HCT116 (cell line): ENCODE measurements at regions not wholly inside any gene's neighbourhood (a gene's known extent, or its start where the extent isn't known, plus 50 kb on each side); places are given as distances from the start of the nearest gene placed in this dataset.

Experiments
- ATAC-seq: fragments of 200-7000 bp; cut with Tn5 transposase; 2 replicates; pipeline ENCODE4 v1.9.1; 2020; ENCODE audit warnings: mild to moderate bottlenecking, moderate library complexity
- BruUV-seq: library from RNA; stranded (reverse); fragments of 400-500 nt; replicated peaks from 2 replicates; lab custom pipeline; 2021; lab: Mats Ljungman, UMichigan
- CTCF ChIA-PET: fragments of 300-600 bp; sonication (Branson Sonifier 250); formaldehyde crosslinking; loops from one replicate; lab custom pipeline; 2021; ENCODE audit warnings: antibody characterized with exemption; lab: Charles Lee
- POLR2A ChIA-PET: fragments of 300-600, 350-600 bp; sonication (Branson Sonifier 250); formaldehyde crosslinking; loops from one replicate; lab custom pipeline; 2021; ENCODE audit warnings: antibody characterized with exemption; lab: Charles Lee
- RAD21 ChIA-PET, 2 experiments: fragments of 300-600 bp; sonication (Branson Sonifier 250); formaldehyde crosslinking; loops; one replicate each; lab custom pipeline; 2023; ENCODE audit warnings: low total read pairs in 2 of 2; ENCODE audit not compliant: uncharacterized antibody in 2 of 2, unreplicated experiment in 2 of 2, low non-redundant PET in 1 of 2; lab: Charles Lee
- DNase-seq: peaks from one replicate; pipeline ENCODE4 v3.0.0-alpha.2; 2010; ENCODE audit warnings: low read depth, low spot score
- H2AFZ ChIP-seq: fragments of 200-600 bp; shearing (Covaris generic), sonication (generic); 2 replicates; pipeline ENCODE4 v1.6.1; 2017; ENCODE audit warnings: low read depth, mixed run types, mixed read lengths, antibody characterized with exemption, low read length; ENCODE audit not compliant: poor library complexity, severe bottlenecking
- H3K27ac ChIP-seq: 2 replicates; pipeline ENCODE4 v1.5.1; 2012; ENCODE audit warnings: low read depth, low read length
- H3K27me3 ChIP-seq: fragments of 200-600 bp; sonication (generic); 2 replicates; pipeline ENCODE4 v1.6.1; 2016; ENCODE audit warnings: mixed run types, low read length, mixed read lengths; ENCODE audit not compliant: insufficient read depth
- H3K36me3 ChIP-seq, 2 experiments: fragments of 200-500 bp in 1 of 2; fragments of 200-600 bp in 1 of 2; sonication (Bioruptor generic) in 1 of 2; sonication (generic) in 1 of 2; 2 replicates each; pipeline versions ENCODE4 v1.5.1 to v1.6.1; 2014 to 2016; ENCODE audit warnings: low read length in 2 of 2, inconsistent platforms in 1 of 2, mixed read lengths in 1 of 2, mixed run types in 1 of 2; ENCODE audit not compliant: insufficient read depth in 2 of 2, control insufficient read depth in 1 of 2
- H3K4me1 ChIP-seq, 2 experiments: fragments of 200-600 bp in 1 of 2; sonication (generic) in 1 of 2; 2 replicates each; pipeline versions ENCODE4 v1.5.1 to v1.6.1; 2012 to 2017; ENCODE audit warnings: low read length in 2 of 2, inconsistent platforms in 1 of 2, mild to moderate bottlenecking in 1 of 2, mixed read lengths in 1 of 2, mixed run types in 1 of 2, moderate library complexity in 1 of 2; ENCODE audit not compliant: insufficient read depth in 2 of 2, control insufficient read depth in 1 of 2
- H3K4me2 ChIP-seq: fragments of 200-600 bp; sonication (generic); 2 replicates; pipeline ENCODE4 v1.6.1; 2017; ENCODE audit warnings: mixed run types, low read length, mixed read lengths
- H3K4me3 ChIP-seq, 2 experiments: fragments of 200-600 bp in 1 of 2; sonication (generic) in 1 of 2; replicated peaks in 1 of 2; 2 replicates each; pipeline ENCODE4 v1.5.1; 2011 to 2016; ENCODE audit warnings: low read length in 2 of 2, control low read depth in 1 of 2, low read depth in 1 of 2, mild to moderate bottlenecking in 1 of 2, mixed read lengths in 1 of 2, mixed run types in 1 of 2
- H3K79me2 ChIP-seq: fragments of 200-600 bp; sonication (generic); 2 replicates; pipeline ENCODE4 v1.6.1; 2017; ENCODE audit warnings: mild to moderate bottlenecking, mixed run types, low read length, moderate library complexity, mixed read lengths; ENCODE audit not compliant: insufficient read depth
- H3K9ac ChIP-seq: fragments of 200-600 bp; sonication (generic); 2 replicates; pipeline ENCODE4 v1.6.1; 2016; ENCODE audit warnings: low read length, mixed read lengths
- H3K9me2 ChIP-seq: fragments of 200-600 bp; sonication (generic), shearing (Covaris generic); 2 replicates; pipeline ENCODE4 v1.6.1; 2017; ENCODE audit warnings: mixed run types, mild to moderate bottlenecking, moderate library complexity; ENCODE audit not compliant: insufficient read depth
- H3K9me3 ChIP-seq, 2 experiments: fragments of 200-500 bp in 1 of 2; fragments of 200-600 bp in 1 of 2; sonication (Bioruptor generic) in 1 of 2; sonication (generic) in 1 of 2; 2 replicates each; pipeline ENCODE4 v1.6.1; 2014 to 2017; ENCODE audit warnings: low read length in 2 of 2, mixed read lengths in 2 of 2, inconsistent platforms in 1 of 2, low read depth in 1 of 2, mild to moderate bottlenecking in 1 of 2, mixed run types in 1 of 2, moderate library complexity in 1 of 2; ENCODE audit not compliant: control insufficient read depth in 1 of 2, insufficient read depth in 1 of 2
- H4K20me1 ChIP-seq: fragments of 200-600 bp; sonication (generic), shearing (Covaris generic); 2 replicates; pipeline ENCODE4 v1.6.1; 2017; ENCODE audit warnings: mixed run types, mild to moderate bottlenecking, moderate library complexity; ENCODE audit not compliant: insufficient read depth
- ATF3 ChIP-seq: IDR thresholded peaks from 2 replicates; pipeline ENCODE4 v1.6.1; 2012
- EGR1 ChIP-seq: IDR thresholded peaks from 2 replicates; pipeline ENCODE4 v1.6.1; 2012; ENCODE audit warnings: low read depth
- EZH2 ChIP-seq: fragments of 200-600 bp; sonication (generic); IDR thresholded peaks from 2 replicates; pipeline ENCODE4 v1.6.1; 2017; ENCODE audit warnings: antibody characterized with exemption, mixed run types
- EZH2phosphoT487 ChIP-seq: fragments of 200-600 bp; IDR thresholded peaks from 2 replicates; pipeline ENCODE4 v1.6.1; 2018; ENCODE audit warnings: antibody characterized with exemption, borderline replicate concordance
- FOSL1 ChIP-seq: IDR thresholded peaks from 2 replicates; pipeline ENCODE4 v1.6.1; 2012; ENCODE audit warnings: low read depth
- JUND ChIP-seq: IDR thresholded peaks from 2 replicates; pipeline ENCODE4 v1.6.1; 2012
- POLR2AphosphoS5 ChIP-seq: IDR thresholded peaks from 2 replicates; pipeline ENCODE4 v1.6.1; 2011; ENCODE audit warnings: mild to moderate bottlenecking, low read depth, low read length, moderate library complexity
- RAD21 ChIP-seq: IDR thresholded peaks from 2 replicates; pipeline ENCODE4 v1.6.1; 2012; ENCODE audit warnings: low read depth, mild to moderate bottlenecking
- REST ChIP-seq: IDR thresholded peaks from 2 replicates; pipeline ENCODE4 v1.6.1; 2012; ENCODE audit warnings: low read depth
- SIN3A ChIP-seq: IDR thresholded peaks from 2 replicates; pipeline ENCODE4 v1.6.1; 2012; ENCODE audit warnings: low read depth
- SP1 ChIP-seq: IDR thresholded peaks from 2 replicates; pipeline ENCODE4 v1.6.1; 2012; ENCODE audit warnings: low read depth
- SRF ChIP-seq: IDR thresholded peaks from 2 replicates; pipeline ENCODE4 v1.6.1; 2012; ENCODE audit warnings: low read depth
- YY1 ChIP-seq: IDR thresholded peaks from 2 replicates; pipeline ENCODE4 v1.6.1; 2011; ENCODE audit warnings: low read length, low read depth, moderate library complexity, mild to moderate bottlenecking; ENCODE audit not compliant: insufficient replicate concordance; ENCODE audit errors: extremely low read depth
- ZFX ChIP-seq: fragments of 450-650 bp; IDR thresholded peaks from 2 replicates; pipeline ENCODE4 v1.6.1; 2017
- ZNF274 ChIP-seq: fragments of 200-500 bp; sonication (Bioruptor generic); IDR thresholded peaks from 2 replicates; pipeline ENCODE4 v1.6.1; 2014; ENCODE audit warnings: mild to moderate bottlenecking, low read depth, low read length, inconsistent platforms
- intact Hi-C: fragments of 100-400 bp; cut with micrococcal nuclease; formaldehyde crosslinking; loops from 2 replicates; pipeline ENCODE4 v1.10.0; 2022
- TF ChIP-seq, protein P1 (sequence below): IDR thresholded peaks from 2 replicates; pipeline ENCODE4 v1.6.1; 2011; ENCODE audit warnings: mild to moderate bottlenecking, low read length, moderate library complexity; ENCODE audit not compliant: insufficient replicate concordance; ENCODE audit errors: extremely low read depth

DNA sequence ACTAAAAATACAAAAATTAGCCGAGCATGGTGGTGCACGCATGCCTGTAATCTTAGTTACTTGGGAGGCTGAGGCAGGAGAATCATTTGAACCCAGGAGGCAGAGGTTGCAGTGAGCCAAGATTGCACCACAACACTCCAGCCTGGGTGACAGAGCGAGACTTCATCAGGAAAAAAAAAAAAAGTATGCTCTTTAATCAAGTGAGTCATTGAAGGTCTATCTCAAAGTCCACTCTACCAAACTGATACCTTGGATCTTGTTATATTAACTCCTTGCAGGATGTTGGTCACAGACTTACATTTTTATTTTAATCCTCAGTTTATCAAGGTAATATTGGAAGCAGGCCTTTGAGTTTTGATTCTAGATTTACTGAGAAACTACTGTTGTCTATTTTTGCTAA, 348.7 kb downstream of the COL12A1 start:
- Histone ChIP-seq H3K9me3 (no peaks in the 10 kb centered on the region), H4K20me1 (no peaks in the 10 kb centered on the region), H3K27ac (no peak overlapping the region), H2AFZ (no peak overlapping the region), H3K4me1 (no peaks in the 10 kb centered on the region), H3K79me2 (no peaks in the 10 kb centered on the region), H3K9me2 (no peaks in the 10 kb centered on the region), H3K36me3 (no peaks in the 10 kb centered on the region), H3K9ac (no peak overlapping the region), H3K4me3 (no peak overlapping the region), H3K27me3 (no peaks in the 10 kb centered on the region), H3K4me2 (no peak overlapping the region)
- TF ChIP-seq ZNF274 (no peak), EGR1 (no peak), JUND (no peak)
- POLR2A ChIA-PET = no interaction called here
- intact Hi-C loops = no loop called here
- DNase-seq (no peak), ATAC-seq (no peak)
- RAD21 ChIA-PET = no interaction called here
- CTCF ChIA-PET = no interaction called here
- no TSS peak for BruUV-seq

GRCh38 chr6:74853991-74854390, 351.9 kb downstream of the COL12A1 start:
- ChIA-PET RAD21 (no interaction called here), POLR2A (no interaction called here), CTCF (no interaction called here)
- no peaks in the 10 kb centered on the region for H3K4me1 ChIP-seq
- intact Hi-C loops = no loop called here
- no peak overlapping the region for H2AFZ ChIP-seq
- H3K36me3 ChIP-seq = no peaks in the 10 kb centered on the region
- H3K79me2 ChIP-seq = no peaks in the 10 kb centered on the region
- no peaks in the 10 kb centered on the region for H3K27me3 ChIP-seq
- no peaks in the 10 kb centered on the region for H3K9me3 ChIP-seq
- DNase-seq (no peak), ATAC-seq (no peak)
- H3K4me2 ChIP-seq = no peak overlapping the region
- no peak overlapping the region for H3K27ac ChIP-seq
- BruUV-seq = no TSS peak
- no peaks in the 10 kb centered on the region for H4K20me1 ChIP-seq
- no peak overlapping the region for H3K4me3 ChIP-seq
- H3K9me2 ChIP-seq = no peaks in the 10 kb centered on the region
- H3K9ac ChIP-seq = no peak overlapping the region
- TF ChIP-seq EZH2 = no peak
- TF ChIP-seq SIN3A = no peak
- no peak for TF ChIP-seq EZH2phosphoT487
- no peak for TF ChIP-seq REST
- TF ChIP-seq YY1 = no peak
- no peak for TF ChIP-seq SP1
- TF ChIP-seq RAD21 = no peak
- no peak for TF ChIP-seq EGR1
- no peak for TF ChIP-seq ATF3
- no peak for TF ChIP-seq SRF
- no peak for TF ChIP-seq POLR2AphosphoS5
- TF ChIP-seq ZFX = no peak
- TF ChIP-seq FOSL1 = no peak
- TF ChIP-seq, protein P1, sequence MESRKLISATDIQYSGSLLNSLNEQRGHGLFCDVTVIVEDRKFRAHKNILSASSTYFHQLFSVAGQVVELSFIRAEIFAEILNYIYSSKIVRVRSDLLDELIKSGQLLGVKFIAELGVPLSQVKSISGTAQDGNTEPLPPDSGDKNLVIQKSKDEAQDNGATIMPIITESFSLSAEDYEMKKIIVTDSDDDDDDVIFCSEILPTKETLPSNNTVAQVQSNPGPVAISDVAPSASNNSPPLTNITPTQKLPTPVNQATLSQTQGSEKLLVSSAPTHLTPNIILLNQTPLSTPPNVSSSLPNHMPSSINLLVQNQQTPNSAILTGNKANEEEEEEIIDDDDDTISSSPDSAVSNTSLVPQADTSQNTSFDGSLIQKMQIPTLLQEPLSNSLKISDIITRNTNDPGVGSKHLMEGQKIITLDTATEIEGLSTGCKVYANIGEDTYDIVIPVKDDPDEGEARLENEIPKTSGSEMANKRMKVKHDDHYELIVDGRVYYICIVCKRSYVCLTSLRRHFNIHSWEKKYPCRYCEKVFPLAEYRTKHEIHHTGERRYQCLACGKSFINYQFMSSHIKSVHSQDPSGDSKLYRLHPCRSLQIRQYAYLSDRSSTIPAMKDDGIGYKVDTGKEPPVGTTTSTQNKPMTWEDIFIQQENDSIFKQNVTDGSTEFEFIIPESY = no peak
